ENCODE measurements at regions not wholly inside any gene's neighbourhood (a gene's known extent, or its start where the extent isn't known, plus 50 kb on each side); places are given as distances from the start of the nearest gene placed in this dataset.

- DNase-seq (no peak), ATAC-seq (no peak)
- Mint-ChIP-seq H3K4me1 (no peaks in the 10 kb centered on the region), H3K4me3 (no peak overlapping the region), H3K27ac (no peak overlapping the region), H3K27me3 (peaks cover 0 to under 1% (median 0%) of the 10 kb centered on the region in 5 donors), H3K36me3 (no peaks in the 10 kb centered on the region), H3K9me3 (peaks cover 0 to 16% (median 1%) of the 10 kb centered on the region in 9 donors)
- POLR2A ChIA-PET: no interaction called here
Measured at GRCh38 chr1:216900116-216900620, 176.9 kb upstream of the ESRRG start.

- Mint-ChIP-seq H3K4me1 (no peaks in the 10 kb centered on the region), H3K4me3 (no peak overlapping the region), H3K27me3 (no peaks in the 10 kb centered on the region), H3K27ac (no peak overlapping the region), H3K36me3 (no peaks in the 10 kb centered on the region), H3K9me3 (peaks cover 0 to 12% (median 1%) of the 10 kb centered on the region in 9 donors)
- ATAC-seq: no peak
- POLR2A ChIA-PET: no interaction called here
- no peak for DNase-seq
Measured at GRCh38 chr1:216898801-216899200, 175.6 kb upstream of the ESRRG start.

- ATAC-seq (no peak), DNase-seq (no peak)
- no peak overlapping the region for H3K27ac Mint-ChIP-seq
- H3K36me3 Mint-ChIP-seq: no peaks in the 10 kb centered on the region
- H3K4me3 Mint-ChIP-seq: no peak overlapping the region
- H3K9me3 Mint-ChIP-seq: peaks cover 0 to 12% (median 2%) of the 10 kb centered on the region in 9 donors
- no peaks in the 10 kb centered on the region for H3K4me1 Mint-ChIP-seq
- POLR2A ChIA-PET: no interaction called here
- H3K27me3 Mint-ChIP-seq: peaks cover 0 to 3% (median 0%) of the 10 kb centered on the region in 5 donors
Measured at GRCh38 chr1:216896146-216896545, 172.9 kb upstream of the ESRRG start.

GRCh38 chr1:216894494-216894893 is 171.3 kb upstream of the ESRRG start:
- POLR2A ChIA-PET: no interaction called here
- H3K9me3 Mint-ChIP-seq: peaks cover 0 to 14% (median 2%) of the 10 kb centered on the region in 9 donors
- ATAC-seq: no peak

GRCh38 chr1:216892581-216893160 is 169.4 kb upstream of the ESRRG start:
- ATAC-seq (no peak), DNase-seq (no peak)
- Mint-ChIP-seq H3K9me3 (peaks cover 0 to 14% (median 2%) of the 10 kb centered on the region in 9 donors), H3K4me1 (no peaks in the 10 kb centered on the region), H3K36me3 (no peaks in the 10 kb centered on the region), H3K4me3 (no peak overlapping the region), H3K27ac (no peak overlapping the region), H3K27me3 (peaks cover 0 to 3% (median 0%) of the 10 kb centered on the region in 5 donors)
- POLR2A ChIA-PET: no interaction called here

More at GRCh38 chr1:216894494-216894893, 171.3 kb upstream of the ESRRG start:
- no peak overlapping the region for H3K27ac Mint-ChIP-seq
- H3K36me3 Mint-ChIP-seq: no peaks in the 10 kb centered on the region
- no peak overlapping the region for H3K4me3 Mint-ChIP-seq
- no peaks in the 10 kb centered on the region for H3K4me1 Mint-ChIP-seq
- no peak for DNase-seq
- peaks cover 0 to 3% (median 0%) of the 10 kb centered on the region in 5 donors for H3K27me3 Mint-ChIP-seq

GRCh38 chr1:216890871-216891270 is 167.6 kb upstream of the ESRRG start:
- no peaks in the 10 kb centered on the region for H3K4me1 Mint-ChIP-seq
- DNase-seq: no peak
- no peak for ATAC-seq
- H3K4me3 Mint-ChIP-seq: no peak overlapping the region
- H3K36me3 Mint-ChIP-seq: no peaks in the 10 kb centered on the region
- POLR2A ChIA-PET: no interaction called here
- H3K27ac Mint-ChIP-seq: no peak overlapping the region
- H3K9me3 Mint-ChIP-seq: peaks cover 0 to 28% (median 0%) of the 10 kb centered on the region in 9 donors
- peaks cover 0 to 3% (median 0%) of the 10 kb centered on the region in 5 donors for H3K27me3 Mint-ChIP-seq

- peaks cover 0 to 3% (median 0%) of the 10 kb centered on the region in 5 donors for H3K27me3 Mint-ChIP-seq
- ATAC-seq (no peak), DNase-seq (no peak)
- POLR2A ChIA-PET: no interaction called here
- H3K36me3 Mint-ChIP-seq: no peaks in the 10 kb centered on the region
- peaks cover 0 to 29% (median 0%) of the 10 kb centered on the region in 9 donors for H3K9me3 Mint-ChIP-seq
- no peaks in the 10 kb centered on the region for H3K4me1 Mint-ChIP-seq
- H3K4me3 Mint-ChIP-seq: no peak overlapping the region
- no peak overlapping the region for H3K27ac Mint-ChIP-seq
Measured at GRCh38 chr1:216888731-216889130, 165.5 kb upstream of the ESRRG start.

GRCh38 chr1:216887032-216887431 is 163.8 kb upstream of the ESRRG start:
- H3K4me1 Mint-ChIP-seq: no peaks in the 10 kb centered on the region
- no peak overlapping the region for H3K27ac Mint-ChIP-seq
- no peak for ATAC-seq
- no peaks in the 10 kb centered on the region for H3K36me3 Mint-ChIP-seq
- peaks cover 0 to 3% (median 0%) of the 10 kb centered on the region in 5 donors for H3K27me3 Mint-ChIP-seq
- DNase-seq: no peak
- H3K4me3 Mint-ChIP-seq: no peak overlapping the region
- H3K9me3 Mint-ChIP-seq: peaks cover 0 to 38% (median 0%) of the 10 kb centered on the region in 9 donors
- POLR2A ChIA-PET: no interaction called here

- H3K27me3 Mint-ChIP-seq: no peaks in the 10 kb centered on the region
- no peak for ATAC-seq
- no peak overlapping the region for H3K4me3 Mint-ChIP-seq
- H3K36me3 Mint-ChIP-seq: no peaks in the 10 kb centered on the region
- no peak overlapping the region for H3K27ac Mint-ChIP-seq
- peaks cover 0 to 25% (median 0%) of the 10 kb centered on the region in 9 donors for H3K9me3 Mint-ChIP-seq
- POLR2A ChIA-PET: no interaction called here
- H3K4me1 Mint-ChIP-seq: no peaks in the 10 kb centered on the region
- DNase-seq: no peak
Measured at GRCh38 chr1:216884614-216885229, 161.5 kb upstream of the ESRRG start.

- Mint-ChIP-seq H3K9me3 (peaks cover 0 to 25% (median 0%) of the 10 kb centered on the region in 9 donors), H3K4me1 (no peaks in the 10 kb centered on the region), H3K27ac (no peak overlapping the region), H3K27me3 (no peaks in the 10 kb centered on the region), H3K36me3 (no peaks in the 10 kb centered on the region), H3K4me3 (no peak overlapping the region)
- POLR2A ChIA-PET: no interaction called here
- no peak for ATAC-seq
- DNase-seq: no peak
Measured at GRCh38 chr1:216883518-216883917, 160.3 kb upstream of the ESRRG start.

- ATAC-seq (no peak), DNase-seq (no peak)
- H3K9me3 Mint-ChIP-seq: peaks cover 0 to 20% (median 3%) of the 10 kb centered on the region in 9 donors
- POLR2A ChIA-PET: no interaction called here
- no peaks in the 10 kb centered on the region for H3K36me3 Mint-ChIP-seq
- H3K4me3 Mint-ChIP-seq: no peak overlapping the region
- H3K27ac Mint-ChIP-seq: no peak overlapping the region
- H3K4me1 Mint-ChIP-seq: no peaks in the 10 kb centered on the region
- H3K27me3 Mint-ChIP-seq: no peaks in the 10 kb centered on the region
Measured at GRCh38 chr1:216881695-216882094, 158.5 kb upstream of the ESRRG start.

- POLR2A ChIA-PET: no interaction called here
- DNase-seq (no peak), ATAC-seq (no peak)
- peaks cover 0 to 14% (median 2%) of the 10 kb centered on the region in 9 donors for H3K9me3 Mint-ChIP-seq
- no peak overlapping the region for H3K4me3 Mint-ChIP-seq
- H3K27me3 Mint-ChIP-seq: no peaks in the 10 kb centered on the region
- H3K4me1 Mint-ChIP-seq: no peaks in the 10 kb centered on the region
- H3K27ac Mint-ChIP-seq: no peak overlapping the region
- H3K36me3 Mint-ChIP-seq: no peaks in the 10 kb centered on the region
Measured at GRCh38 chr1:216866714-216867113, 143.5 kb upstream of the ESRRG start.

GRCh38 chr1:216855810-216856209 is 132.6 kb upstream of the ESRRG start:
- Mint-ChIP-seq H3K27ac (no peak overlapping the region), H3K4me1 (no peaks in the 10 kb centered on the region), H3K36me3 (no peaks in the 10 kb centered on the region), H3K4me3 (no peak overlapping the region), H3K27me3 (no peaks in the 10 kb centered on the region), H3K9me3 (peaks cover 0 to 16% (median 6%) of the 10 kb centered on the region in 9 donors)
- DNase-seq (no peak), ATAC-seq (no peak)
- POLR2A ChIA-PET: no interaction called here

Data from naive thymus-derived CD8-positive, alpha-beta T cell (primary cell).